ENCODE measurements at regions not wholly inside any gene's neighbourhood (a gene's known extent, or its start where the extent isn't known, plus 50 kb on each side); places are given as distances from the start of the nearest gene placed in this dataset.

- no TSS peak for BruUV-seq (replicated peaks)
- ChIA-PET CTCF (ENCODE audit: low intra/inter-chr PET ratio) (no interaction called here), POLR2A (interaction anchor here (0.7 kb wide), 1 partner anchor 57 kb away, joined by 4 read pairs; no protein-coding TSS in a partner anchor)
- TF ChIP-seq HMG20B (CRISPR knock-in tag; IDR thresholded peaks at IDR 0.05) (no peak), CHCHD3 (CRISPR knock-in tag; IDR thresholded peaks at IDR 0.05) (no peak), MXI1 (IDR thresholded peaks at IDR 0.05; ENCODE audit: low read depth, low read length) (no peak), MYNN (IDR thresholded peaks at IDR 0.05) (no peak), MYNN (CRISPR knock-in tag; IDR thresholded peaks at IDR 0.05) (no peak), ERF (CRISPR knock-in tag; IDR thresholded peaks at IDR 0.05) (no peak), ZBTB1 (CRISPR knock-in tag; IDR thresholded peaks at IDR 0.05; ENCODE audit: borderline replicate concordance, low read depth) (no peak), HNRNPH1 (optimal IDR thresholded peaks at IDR 0.05; ENCODE audit: low read depth, low read length) (no peak), GABPA (tag; conservative IDR thresholded peaks at IDR 0.05; ENCODE audit: low read depth) (no peak), RBM15 (IDR thresholded peaks at IDR 0.05; ENCODE audit: insufficient read depth, low read length) (no peak), ZNF586 (CRISPR knock-in tag; conservative IDR thresholded peaks at IDR 0.05) (no peak), TCF7L2 (IDR thresholded peaks at IDR 0.05; ENCODE audit: low read depth, low read length) (no peak), HINFP (tag; conservative IDR thresholded peaks at IDR 0.05; ENCODE audit: low read depth) (no peak), ELF1 (tag; IDR thresholded peaks at IDR 0.05) (no peak), HDGF (IDR thresholded peaks at IDR 0.05) (no peak), TRIM24 (IDR thresholded peaks at IDR 0.05) (no peak), ZNF253 (CRISPR knock-in tag; conservative IDR thresholded peaks at IDR 0.05) (no peak), SFPQ (IDR thresholded peaks at IDR 0.05; ENCODE audit: low read depth, low read length) (no peak)
- intact Hi-C loops (cut with micrococcal nuclease) (no loop called here), in situ Hi-C loops (cut with MboI) (no loop called here)
- ATAC-seq (no peak), DNase-seq (ENCODE audit: extremely low read depth in 1 of 4, low spot score in 3 of 4) (no peak), FAIRE-seq (no peak)
- no peaks in the 10 kb centered on the region for H3K9me3 ChIP-seq (replicated peaks; ENCODE audit: control insufficient read depth, insufficient read depth, low read depth, low read length)
- H2AFZ ChIP-seq (ENCODE audit: low read depth, low read length), result no peak overlapping the region
- H3K4me2 ChIP-seq (ENCODE audit: insufficient read depth, low read length), result no peak overlapping the region
- no peaks in the 10 kb centered on the region for H3K79me2 ChIP-seq (ENCODE audit: control insufficient read depth, insufficient read depth, low read length)
- no peak overlapping the region for H3K9ac ChIP-seq (ENCODE audit: insufficient read depth in 1 of 2, low read depth in 2 of 2, low read length in 2 of 2)
- H3K4me3 ChIP-seq, result no peak overlapping the region
- H3K9me1 ChIP-seq (ENCODE audit: control insufficient read depth, insufficient read depth, low read length), result no peaks in the 10 kb centered on the region
- no peak overlapping the region for H3K27ac ChIP-seq (ENCODE audit: extremely low read depth, low read depth, low read length)
- H4K20me1 ChIP-seq (replicated peaks; ENCODE audit: control insufficient read depth, insufficient read depth, low read length), result no peaks in the 10 kb centered on the region
- no peaks in the 10 kb centered on the region for H3K36me3 ChIP-seq (ENCODE audit: control insufficient read depth, insufficient read depth, low read length)
- no peaks in the 10 kb centered on the region for H3K4me1 ChIP-seq (replicated peaks in 1 of 2; ENCODE audit: control insufficient read depth in 2 of 2, insufficient read depth in 2 of 2, low read length in 2 of 2)
- H3K27me3 ChIP-seq (ENCODE audit: control insufficient read depth in 2 of 2, insufficient read depth in 2 of 2, low read length in 2 of 2), result peaks cover 0 to 6% of the 10 kb centered on the region in 2 experiments; a peak in 2 of 5 replicates
Observed at GRCh38 chr3:5285439-5285838, 97.9 kb downstream of the EDEM1 start.
